ENCODE measurements at regions not wholly inside any gene's neighbourhood (a gene's known extent, or its start where the extent isn't known, plus 50 kb on each side); places are given as distances from the start of the nearest gene placed in this dataset.

DNA sequence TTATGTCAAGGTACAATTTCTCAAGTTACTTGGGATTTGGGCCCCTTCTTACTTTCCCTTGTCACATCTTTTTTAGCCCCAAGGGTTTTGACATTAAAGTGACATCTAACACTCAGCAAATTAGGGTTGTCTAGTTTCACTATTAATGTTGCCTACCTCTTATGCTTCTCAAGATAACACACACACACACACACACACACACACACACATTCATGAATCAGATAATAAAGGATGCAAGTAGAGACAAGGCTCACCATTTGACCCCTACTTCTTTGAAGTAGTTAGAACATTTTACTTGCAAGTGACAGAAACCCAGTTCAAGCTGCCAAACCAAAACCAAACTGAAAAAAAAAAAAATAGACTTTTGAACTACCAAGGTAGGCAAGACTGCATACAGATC is 138.8 kb downstream of the TRIB2 start:
- Histone ChIP-seq H3K9me3 (ENCODE audit: control insufficient read depth, low read length) (no peaks in the 10 kb centered on the region), H3K4me2 (ENCODE audit: low read length) (no peak overlapping the region), H3K4me1 (no peaks in the 10 kb centered on the region), H3K27me3 (ENCODE audit: control insufficient read depth, insufficient read depth, low read length) (no peaks in the 10 kb centered on the region), H3K4me3 (ENCODE audit: low read depth, low read length) (no peak overlapping the region), H3K27ac (no peak overlapping the region), H3K9ac (no peak overlapping the region), H3K36me3 (ENCODE audit: control insufficient read depth, insufficient read depth, low read length) (no peaks in the 10 kb centered on the region), H2AFZ (no peak overlapping the region), H3K79me2 (no peaks in the 10 kb centered on the region)
- TF ChIP-seq, protein P1, sequence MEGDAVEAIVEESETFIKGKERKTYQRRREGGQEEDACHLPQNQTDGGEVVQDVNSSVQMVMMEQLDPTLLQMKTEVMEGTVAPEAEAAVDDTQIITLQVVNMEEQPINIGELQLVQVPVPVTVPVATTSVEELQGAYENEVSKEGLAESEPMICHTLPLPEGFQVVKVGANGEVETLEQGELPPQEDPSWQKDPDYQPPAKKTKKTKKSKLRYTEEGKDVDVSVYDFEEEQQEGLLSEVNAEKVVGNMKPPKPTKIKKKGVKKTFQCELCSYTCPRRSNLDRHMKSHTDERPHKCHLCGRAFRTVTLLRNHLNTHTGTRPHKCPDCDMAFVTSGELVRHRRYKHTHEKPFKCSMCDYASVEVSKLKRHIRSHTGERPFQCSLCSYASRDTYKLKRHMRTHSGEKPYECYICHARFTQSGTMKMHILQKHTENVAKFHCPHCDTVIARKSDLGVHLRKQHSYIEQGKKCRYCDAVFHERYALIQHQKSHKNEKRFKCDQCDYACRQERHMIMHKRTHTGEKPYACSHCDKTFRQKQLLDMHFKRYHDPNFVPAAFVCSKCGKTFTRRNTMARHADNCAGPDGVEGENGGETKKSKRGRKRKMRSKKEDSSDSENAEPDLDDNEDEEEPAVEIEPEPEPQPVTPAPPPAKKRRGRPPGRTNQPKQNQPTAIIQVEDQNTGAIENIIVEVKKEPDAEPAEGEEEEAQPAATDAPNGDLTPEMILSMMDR (IDR thresholded peaks at IDR 0.05), result no peak

GRCh38 chr2:12856934-12857601 is 140.3 kb downstream of the TRIB2 start:
- no peak overlapping the region for H3K4me2 ChIP-seq (ENCODE audit: low read length)
- H3K36me3 ChIP-seq (ENCODE audit: control insufficient read depth, insufficient read depth, low read length), result no peaks in the 10 kb centered on the region
- no peaks in the 10 kb centered on the region for H3K9me3 ChIP-seq (ENCODE audit: control insufficient read depth, low read length)
- no peak overlapping the region for H3K9ac ChIP-seq
- no peak overlapping the region for H3K27ac ChIP-seq
- no peak overlapping the region for H3K4me3 ChIP-seq (ENCODE audit: low read depth, low read length)
- no peaks in the 10 kb centered on the region for H3K4me1 ChIP-seq
- H3K79me2 ChIP-seq, result no peaks in the 10 kb centered on the region
- peak overlapping the region; percentile 9 for H2AFZ ChIP-seq
- TF ChIP-seq, protein P1 (IDR thresholded peaks at IDR 0.05), result no peak
- no peaks in the 10 kb centered on the region for H3K27me3 ChIP-seq (ENCODE audit: control insufficient read depth, insufficient read depth, low read length)

DNA sequence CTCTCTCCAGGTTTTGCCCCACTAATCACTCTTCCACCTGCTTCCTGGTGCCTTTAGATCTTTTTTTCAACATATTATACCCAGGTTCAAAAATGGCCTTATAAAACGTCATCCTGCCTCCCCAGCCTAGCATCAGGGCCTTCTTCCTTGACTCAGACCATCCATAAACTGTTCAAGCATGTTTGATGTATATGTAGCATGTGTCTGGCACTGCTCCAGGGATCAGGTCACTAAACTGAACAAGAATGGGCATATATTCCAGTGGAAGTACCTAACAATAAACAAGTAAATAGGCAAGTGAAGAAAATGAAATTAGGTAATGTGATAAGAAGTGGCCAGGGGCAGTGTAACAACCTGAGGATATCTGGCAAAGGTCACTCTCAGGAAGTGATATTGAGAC is 141.2 kb downstream of the TRIB2 start:
- no peak overlapping the region for H3K4me2 ChIP-seq (ENCODE audit: low read length)
- no peaks in the 10 kb centered on the region for H3K4me1 ChIP-seq
- H3K36me3 ChIP-seq (ENCODE audit: control insufficient read depth, insufficient read depth, low read length), result no peaks in the 10 kb centered on the region
- H2AFZ ChIP-seq, result no peak overlapping the region
- TF ChIP-seq, protein P1 (IDR thresholded peaks at IDR 0.05), result no peak
- no peaks in the 10 kb centered on the region for H3K9me3 ChIP-seq (ENCODE audit: control insufficient read depth, low read length)
- H3K4me3 ChIP-seq (ENCODE audit: low read depth, low read length), result no peak overlapping the region
- H3K79me2 ChIP-seq, result no peaks in the 10 kb centered on the region
- H3K27ac ChIP-seq, result no peak overlapping the region
- no peak overlapping the region for H3K9ac ChIP-seq
- no peaks in the 10 kb centered on the region for H3K27me3 ChIP-seq (ENCODE audit: control insufficient read depth, insufficient read depth, low read length)

GRCh38 chr2:12858786-12859185 is 142.1 kb downstream of the TRIB2 start:
- Histone ChIP-seq H3K36me3 (ENCODE audit: control insufficient read depth, insufficient read depth, low read length) (no peaks in the 10 kb centered on the region), H3K27me3 (ENCODE audit: control insufficient read depth, insufficient read depth, low read length) (no peaks in the 10 kb centered on the region), H3K27ac (no peak overlapping the region), H3K4me2 (ENCODE audit: low read length) (no peak overlapping the region), H2AFZ (no peak overlapping the region), H3K4me3 (ENCODE audit: low read depth, low read length) (no peak overlapping the region), H3K9ac (no peak overlapping the region), H3K79me2 (no peaks in the 10 kb centered on the region), H3K9me3 (ENCODE audit: control insufficient read depth, low read length) (peaks cover under 1% of the 10 kb centered on the region), H3K4me1 (no peaks in the 10 kb centered on the region)
- TF ChIP-seq, protein P1 (IDR thresholded peaks at IDR 0.05), result no peak

- TF ChIP-seq, protein P1 (IDR thresholded peaks at IDR 0.05), result no peak
- Histone ChIP-seq H3K4me2 (ENCODE audit: low read length) (no peak overlapping the region), H3K4me3 (ENCODE audit: low read depth, low read length) (no peak overlapping the region), H3K9ac (no peak overlapping the region), H2AFZ (peak overlapping the region; percentile 40), H3K79me2 (no peaks in the 10 kb centered on the region), H3K36me3 (ENCODE audit: control insufficient read depth, insufficient read depth, low read length) (no peaks in the 10 kb centered on the region), H3K9me3 (ENCODE audit: control insufficient read depth, low read length) (peaks cover 3% of the 10 kb centered on the region), H3K27ac (no peak overlapping the region), H3K27me3 (ENCODE audit: control insufficient read depth, insufficient read depth, low read length) (no peaks in the 10 kb centered on the region), H3K4me1 (no peaks in the 10 kb centered on the region)
Measured at GRCh38 chr2:12861344-12861930, 144.7 kb downstream of the TRIB2 start.

All from parathyroid adenoma (tissue), 2 donors.